Right lung (tissue), 2 donors: ENCODE measurements at regions not wholly inside any gene's neighbourhood (a gene's known extent, or its start where the extent isn't known, plus 50 kb on each side); places are given as distances from the start of the nearest gene placed in this dataset.
"Not testable (repeated sequence)": the region's sequence is repeated elsewhere in the genome, so short reads cannot be mapped to it uniquely, and the experiment has no call there.

Experiments used
- DNase-seq, 2 donors: peaks; one replicate each; pipeline ENCODE4 v3.0.0-alpha.2; 2013

- DNase-seq, result no peak
Measured at GRCh38 chr21:17044696-17045095, 468.1 kb upstream of the CXADR start.

- peak in 1 of 2 donors; percentile 8 for DNase-seq
Measured at GRCh38 chr21:17045214-17045853, 467.5 kb upstream of the CXADR start.

GRCh38 chr21:17048974-17049373 lies 463.9 kb upstream of the CXADR start:
- DNase-seq, result no peak

- DNase-seq, result no peak
Measured at GRCh38 chr21:17050156-17050555, 462.7 kb upstream of the CXADR start.

- DNase-seq, result no peak
Measured at GRCh38 chr21:17050646-17051045, 462.2 kb upstream of the CXADR start.

GRCh38 chr21:17051054-17051453 lies 461.8 kb upstream of the CXADR start:
- no peak for DNase-seq

- DNase-seq, result no peak
Measured at GRCh38 chr21:17053321-17053720, 459.5 kb upstream of the CXADR start.

- DNase-seq, result no peak
Measured at GRCh38 chr21:17059936-17060335, 452.9 kb upstream of the CXADR start.

GRCh38 chr21:17066006-17066405 lies 446.8 kb upstream of the CXADR start:
- no peak for DNase-seq

- DNase-seq, result no peak
Measured at GRCh38 chr21:17071093-17071492, 441.8 kb upstream of the CXADR start.

- DNase-seq, result no peak
Measured at GRCh38 chr21:17081193-17081592, 431.6 kb upstream of the CXADR start.

GRCh38 chr21:17082843-17083483 lies 429.9 kb upstream of the CXADR start:
- no peak for DNase-seq

- DNase-seq, result peak; percentile 21 to 28
Measured at GRCh38 chr21:17085707-17086106, 427.1 kb upstream of the CXADR start.

- no peak for DNase-seq
Measured at GRCh38 chr21:17088500-17088899, 424.3 kb upstream of the CXADR start.

- DNase-seq, result peak; percentile 16 to 19
Measured at GRCh38 chr21:17089091-17089491, 423.8 kb upstream of the CXADR start.

GRCh38 chr21:17101696-17102095 lies 411.1 kb upstream of the CXADR start:
- DNase-seq, result no peak

GRCh38 chr21:17105932-17106331 lies 406.9 kb upstream of the CXADR start:
- DNase-seq, result no peak

GRCh38 chr21:17114045-17114444 lies 398.8 kb upstream of the CXADR start:
- no peak for DNase-seq

GRCh38 chr21:17118638-17119384 lies 394.0 kb upstream of the CXADR start:
- DNase-seq, result no peak

- DNase-seq, result no peak
Measured at GRCh38 chr21:17119466-17120297, 393.2 kb upstream of the CXADR start.

- not testable (repeated sequence) for DNase-seq
Measured at GRCh38 chr21:17127395-17127794, 385.4 kb upstream of the CXADR start.

- DNase-seq, result no peak
Measured at GRCh38 chr21:17128132-17128531, 384.7 kb upstream of the CXADR start.
